Sciatic nerve (tissue), 2 donors: ENCODE measurements at regions not wholly inside any gene's neighbourhood (a gene's known extent, or its start where the extent isn't known, plus 50 kb on each side); places are given as distances from the start of the nearest gene placed in this dataset.
"Not testable (repeated sequence)": the region's sequence is repeated elsewhere in the genome, so short reads cannot be mapped to it uniquely, and the experiment has no call there.

ENCODE experiments used
- ATAC-seq: fragments of 200-7000 bp; cut with Tn5 transposase; one replicate; pipeline ENCODE4 v1.9.1; 2020; ENCODE audit warnings: mild to moderate bottlenecking, moderate library complexity
- DNase-seq: peaks from one replicate; pipeline ENCODE4 v3.0.0-alpha.2; 2020; ENCODE audit warnings: low spot score
- intact Hi-C: fragments of 100-400 bp; cut with DNase I; formaldehyde crosslinking; loops from one replicate; pipeline ENCODE4 v1.14.2; 2022
- donor health status: DM: no; HTN: no; CAD: no.
- donor health status: DM: no; HTN: no; CAD: no.

- intact Hi-C loops: no loop called here
- DNase-seq (no peak), ATAC-seq (no peak)
Observed at GRCh38 chr16:5982979-5983378, 885.4 kb upstream of the EEF2KMT start.

DNA sequence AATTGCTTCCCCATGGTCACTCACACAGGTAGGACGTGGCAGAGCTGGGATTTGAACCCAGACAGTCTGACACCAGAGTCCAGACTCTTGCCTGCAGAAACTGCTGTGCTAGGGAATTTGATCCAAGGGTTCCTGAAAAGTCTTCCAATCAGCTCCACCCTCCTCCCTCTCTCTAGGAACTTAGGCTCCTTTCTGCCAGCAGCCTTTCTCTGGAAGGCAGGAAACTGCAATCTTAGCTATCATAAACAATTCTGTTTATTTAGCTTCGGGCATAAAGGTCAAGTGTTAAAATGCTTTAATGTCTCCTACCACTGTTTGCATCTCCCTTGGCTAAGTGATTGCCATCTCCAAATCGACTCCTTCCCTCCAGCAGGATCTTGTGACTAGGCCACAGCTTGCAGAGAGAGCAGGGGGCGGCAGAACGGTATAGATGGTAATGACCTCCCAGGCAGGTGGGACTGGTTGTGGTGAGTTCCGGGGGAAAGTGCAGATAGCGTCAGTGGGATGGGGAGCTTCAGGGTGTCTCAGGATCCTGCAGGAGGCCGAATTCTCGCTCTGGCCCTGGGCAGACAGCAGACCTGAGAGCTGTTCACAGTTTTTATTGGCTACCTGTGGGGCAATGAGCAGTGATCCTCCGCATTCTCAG lies 882.4 kb upstream of the EEF2KMT start:
- DNase-seq: no peak
- intact Hi-C loops: no loop called here
- ATAC-seq: no peak

- ATAC-seq: no peak
- no peak for DNase-seq
- intact Hi-C loops: no loop called here
Observed at GRCh38 chr16:5977329-5977728, 879.7 kb upstream of the EEF2KMT start.

- intact Hi-C loops: no loop called here
- DNase-seq: no peak
- no peak for ATAC-seq
Observed at GRCh38 chr16:5972747-5973146, 875.2 kb upstream of the EEF2KMT start.

GRCh38 chr16:5971924-5972323 lies 874.3 kb upstream of the EEF2KMT start:
- intact Hi-C loops: no loop called here

GRCh38 chr16:5971106-5971505 lies 873.5 kb upstream of the EEF2KMT start:
- ATAC-seq: no peak
- intact Hi-C loops: no loop called here
- DNase-seq: no peak

More at GRCh38 chr16:5971924-5972323, 874.3 kb upstream of the EEF2KMT start:
- DNase-seq (no peak), ATAC-seq (no peak)

DNA sequence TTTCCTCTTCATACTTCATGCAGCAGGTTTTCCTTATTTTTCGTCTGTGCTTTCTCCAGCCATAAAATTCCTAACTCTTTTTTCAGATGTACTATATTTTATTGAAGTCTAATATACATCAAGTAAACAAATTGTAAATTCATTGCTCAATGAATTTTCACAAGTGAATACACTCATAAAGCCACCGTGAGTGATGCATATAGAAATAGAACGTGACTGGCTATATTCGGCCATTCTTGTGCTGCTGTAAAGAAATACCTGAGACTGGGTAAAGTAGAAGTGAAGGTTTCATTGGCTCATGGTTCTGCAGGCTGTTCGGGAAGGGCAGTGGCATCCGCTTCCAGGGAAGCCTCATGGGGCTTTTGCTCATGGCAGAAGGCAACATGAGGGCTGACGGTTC lies 868.4 kb upstream of the EEF2KMT start:
- intact Hi-C loops: no loop called here
- no peak for DNase-seq
- no peak for ATAC-seq

DNA sequence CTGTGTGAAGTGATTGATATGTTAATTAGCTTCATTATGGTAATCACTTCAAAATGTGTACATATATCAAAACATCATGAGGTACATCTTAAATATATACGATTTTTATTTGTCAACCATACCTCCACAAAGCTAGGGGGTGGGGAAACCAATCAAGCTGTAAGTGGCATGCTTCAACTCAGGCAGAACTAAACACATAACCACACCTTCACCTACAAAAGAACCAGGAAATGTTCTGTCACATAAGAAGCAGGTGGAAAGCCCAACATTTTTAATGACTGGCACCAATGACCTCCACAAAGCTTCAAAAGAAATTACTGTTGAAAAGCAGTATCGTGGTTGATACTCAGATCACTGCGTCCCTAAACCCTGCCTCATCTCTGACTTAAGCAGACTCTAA lies 867.7 kb upstream of the EEF2KMT start:
- intact Hi-C loops: no loop called here
- DNase-seq: no peak
- ATAC-seq: no peak

DNA sequence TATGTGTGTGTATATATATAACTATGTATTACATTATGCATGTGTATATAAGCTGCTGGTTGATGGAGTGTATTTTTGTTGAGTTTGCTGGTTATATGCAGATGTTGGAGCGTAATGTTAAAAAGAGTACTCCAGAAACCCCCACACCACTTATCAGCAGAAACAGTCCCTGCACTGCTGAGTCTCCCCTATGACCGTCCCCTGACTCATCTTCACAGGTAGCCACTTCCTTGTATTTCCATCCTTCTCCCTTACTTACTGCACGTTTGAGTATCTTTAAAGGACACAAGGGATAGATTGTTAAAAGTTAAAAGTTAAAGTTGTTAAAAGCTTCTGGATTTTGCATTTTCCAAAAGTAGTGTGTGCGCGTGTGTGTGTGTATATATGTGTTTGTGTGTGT lies 853.9 kb upstream of the EEF2KMT start:
- no peak for ATAC-seq
- intact Hi-C loops: no loop called here

DNA sequence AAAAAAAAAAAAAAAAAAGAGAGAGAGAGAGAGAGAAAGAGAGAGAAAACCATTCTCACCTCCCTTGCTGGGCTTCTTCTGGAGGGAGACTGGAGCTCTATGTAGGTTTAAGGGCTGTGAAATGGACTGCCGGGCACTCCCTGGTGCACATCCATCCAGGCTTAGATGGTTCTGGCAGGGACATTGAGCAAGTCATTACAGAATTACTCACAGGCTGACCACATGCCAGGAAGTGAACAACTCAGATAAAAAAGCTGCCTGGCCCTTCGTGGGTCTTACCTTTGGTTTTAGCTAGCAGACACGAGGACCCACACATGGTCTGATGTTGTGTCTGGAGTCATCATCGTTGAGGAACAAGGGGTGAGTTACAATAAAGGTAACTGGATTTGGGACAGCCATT lies 847.4 kb upstream of the EEF2KMT start:
- no peak for ATAC-seq

More for the DNA sequence above, 853.9 kb upstream of the EEF2KMT start:
- DNase-seq: no peak

GRCh38 chr16:5938607-5939006 lies 841.0 kb upstream of the EEF2KMT start:
- DNase-seq (no peak), ATAC-seq (no peak)

More for the DNA sequence above, 847.4 kb upstream of the EEF2KMT start:
- DNase-seq: no peak
- intact Hi-C loops: no loop called here

DNA sequence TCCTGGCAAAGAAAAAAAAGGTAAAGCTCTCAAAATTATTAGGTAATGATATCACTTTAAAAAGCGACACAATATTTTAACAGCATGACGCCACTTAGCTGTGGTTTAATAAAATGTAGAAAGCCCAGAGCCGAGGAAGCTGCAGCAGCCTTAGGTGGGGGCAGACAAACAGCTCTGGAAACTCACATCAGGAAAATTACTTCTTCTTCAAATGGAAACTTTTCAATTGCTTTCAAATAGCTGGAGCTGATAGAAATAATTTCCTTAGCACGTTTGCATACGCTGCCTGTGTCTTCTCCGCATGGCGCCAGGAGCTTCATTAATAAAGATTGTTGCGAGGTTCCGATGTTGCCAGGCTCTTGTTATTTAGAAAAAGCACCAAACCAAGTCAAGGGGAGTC lies 835.3 kb upstream of the EEF2KMT start:
- intact Hi-C loops: no loop called here
- DNase-seq (no peak), ATAC-seq (no peak)

More at GRCh38 chr16:5938607-5939006, 841.0 kb upstream of the EEF2KMT start:
- intact Hi-C loops: no loop called here

GRCh38 chr16:5928476-5929065 lies 831.0 kb upstream of the EEF2KMT start:
- no peak for DNase-seq
- no peak for ATAC-seq
- intact Hi-C loops: no loop called here

GRCh38 chr16:5925850-5926249 lies 828.3 kb upstream of the EEF2KMT start:
- intact Hi-C loops: no loop called here
- DNase-seq (no peak), ATAC-seq (no peak)

GRCh38 chr16:5922686-5923085 lies 825.1 kb upstream of the EEF2KMT start:
- DNase-seq: no peak
- intact Hi-C loops: no loop called here
- ATAC-seq: no peak

GRCh38 chr16:5918567-5919130 lies 821.1 kb upstream of the EEF2KMT start:
- ATAC-seq (no peak), DNase-seq (no peak)
- intact Hi-C loops: no loop called here

DNA sequence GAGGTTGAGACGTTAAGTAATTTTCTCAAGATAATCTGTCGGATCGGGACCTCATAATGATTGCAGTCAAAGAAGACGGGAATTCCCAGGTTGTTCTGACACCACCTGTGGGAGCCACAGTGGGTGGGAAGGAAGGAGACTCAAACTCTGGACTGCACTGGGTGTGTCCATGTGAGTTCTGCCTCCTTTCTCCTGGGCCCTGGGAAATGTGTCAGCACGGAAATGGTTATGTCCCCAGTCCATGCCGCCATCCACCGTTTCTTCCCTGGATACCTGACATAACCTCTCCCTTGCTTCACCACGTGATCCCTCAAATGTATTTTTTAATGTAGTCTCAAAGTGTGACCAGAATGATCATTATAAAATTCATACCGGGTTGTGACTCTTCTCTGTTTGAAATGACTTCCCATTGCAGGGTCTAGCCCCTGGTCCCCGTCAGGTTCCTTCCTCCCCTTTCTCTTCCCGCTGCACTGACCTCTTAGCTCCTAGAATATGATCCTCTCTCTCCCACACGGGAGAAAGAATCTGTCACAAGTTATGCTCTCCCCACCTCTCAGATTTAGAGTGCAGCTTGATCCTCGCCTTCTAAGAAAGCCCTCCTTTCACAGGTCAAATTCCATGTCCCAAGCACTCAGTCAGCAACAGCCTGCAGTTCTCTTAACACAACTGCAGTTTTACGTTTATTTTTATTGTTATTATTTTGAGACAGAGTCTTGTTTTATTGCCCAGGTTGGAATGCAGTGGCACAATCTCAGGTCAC lies 820.0 kb upstream of the EEF2KMT start:
- ATAC-seq: no peak
- intact Hi-C loops: no loop called here

GRCh38 chr16:5916711-5917191 lies 819.2 kb upstream of the EEF2KMT start:
- DNase-seq: no peak
- no peak for ATAC-seq
- intact Hi-C loops: no loop called here

More for the DNA sequence above, 820.0 kb upstream of the EEF2KMT start:
- no peak for DNase-seq

GRCh38 chr16:5911241-5911640 lies 813.6 kb upstream of the EEF2KMT start:
- DNase-seq: no peak
- no peak for ATAC-seq
- intact Hi-C loops: no loop called here

DNA sequence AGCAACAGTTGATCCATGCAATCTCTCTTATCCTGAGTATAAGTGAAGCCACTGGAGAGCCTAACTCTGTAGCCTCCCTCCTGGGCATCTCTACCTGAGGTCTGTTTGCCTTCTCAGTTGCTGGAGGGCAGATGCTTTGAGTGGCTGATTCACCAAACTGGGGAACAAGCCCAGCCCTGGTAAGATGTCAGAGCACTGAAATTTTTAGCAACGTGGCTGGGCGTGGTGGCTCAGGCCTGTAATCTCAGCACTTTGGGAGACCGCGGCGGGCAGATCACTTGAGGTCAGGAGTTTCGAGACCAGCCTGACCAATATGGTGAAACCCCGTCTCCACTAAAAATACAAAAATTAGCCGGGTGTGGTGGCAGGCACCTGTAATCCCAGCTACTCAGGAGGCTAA lies 812.0 kb upstream of the EEF2KMT start:
- ATAC-seq, DNase-seq, intact Hi-C loops: not testable (repeated sequence)
